ENCODE measurements at regions not wholly inside any gene's neighbourhood (a gene's known extent, or its start where the extent isn't known, plus 50 kb on each side); places are given as distances from the start of the nearest gene placed in this dataset.

DNA sequence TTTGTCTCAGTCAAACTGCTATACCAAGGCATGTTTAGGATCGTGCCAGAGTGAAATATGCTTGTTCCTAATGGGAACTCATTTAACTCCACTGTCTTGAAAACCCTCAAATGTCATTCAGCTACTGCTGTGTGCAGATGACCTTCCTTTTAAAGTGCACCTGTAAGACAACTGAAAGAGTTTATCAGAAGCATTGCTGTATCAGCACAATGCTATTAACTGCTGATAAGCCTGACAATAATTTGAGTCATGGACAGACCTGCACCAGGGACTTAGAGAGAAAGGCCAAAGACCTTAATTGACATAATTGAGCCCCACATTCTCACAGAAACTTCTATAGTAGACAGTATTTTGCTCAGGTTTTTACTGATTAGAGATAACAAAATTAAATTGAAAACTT lies 557.9 kb downstream of the DIPK2A start:
- Histone ChIP-seq H3K4me3 (ENCODE audit: low read depth, low read length) (no peak overlapping the region), H3K36me3 (ENCODE audit: control insufficient read depth, insufficient read depth, low read length) (no peaks in the 10 kb centered on the region), H3K27me3 (ENCODE audit: control insufficient read depth, insufficient read depth, low read length) (no peaks in the 10 kb centered on the region)
- DNase-seq (ENCODE audit: low read depth), result no peak
- TF ChIP-seq, protein P1, sequence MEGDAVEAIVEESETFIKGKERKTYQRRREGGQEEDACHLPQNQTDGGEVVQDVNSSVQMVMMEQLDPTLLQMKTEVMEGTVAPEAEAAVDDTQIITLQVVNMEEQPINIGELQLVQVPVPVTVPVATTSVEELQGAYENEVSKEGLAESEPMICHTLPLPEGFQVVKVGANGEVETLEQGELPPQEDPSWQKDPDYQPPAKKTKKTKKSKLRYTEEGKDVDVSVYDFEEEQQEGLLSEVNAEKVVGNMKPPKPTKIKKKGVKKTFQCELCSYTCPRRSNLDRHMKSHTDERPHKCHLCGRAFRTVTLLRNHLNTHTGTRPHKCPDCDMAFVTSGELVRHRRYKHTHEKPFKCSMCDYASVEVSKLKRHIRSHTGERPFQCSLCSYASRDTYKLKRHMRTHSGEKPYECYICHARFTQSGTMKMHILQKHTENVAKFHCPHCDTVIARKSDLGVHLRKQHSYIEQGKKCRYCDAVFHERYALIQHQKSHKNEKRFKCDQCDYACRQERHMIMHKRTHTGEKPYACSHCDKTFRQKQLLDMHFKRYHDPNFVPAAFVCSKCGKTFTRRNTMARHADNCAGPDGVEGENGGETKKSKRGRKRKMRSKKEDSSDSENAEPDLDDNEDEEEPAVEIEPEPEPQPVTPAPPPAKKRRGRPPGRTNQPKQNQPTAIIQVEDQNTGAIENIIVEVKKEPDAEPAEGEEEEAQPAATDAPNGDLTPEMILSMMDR (IDR thresholded peaks at IDR 0.05; ENCODE audit: insufficient read depth, low read length, severe bottlenecking), result no peak
- no peak for FAIRE-seq

DNA sequence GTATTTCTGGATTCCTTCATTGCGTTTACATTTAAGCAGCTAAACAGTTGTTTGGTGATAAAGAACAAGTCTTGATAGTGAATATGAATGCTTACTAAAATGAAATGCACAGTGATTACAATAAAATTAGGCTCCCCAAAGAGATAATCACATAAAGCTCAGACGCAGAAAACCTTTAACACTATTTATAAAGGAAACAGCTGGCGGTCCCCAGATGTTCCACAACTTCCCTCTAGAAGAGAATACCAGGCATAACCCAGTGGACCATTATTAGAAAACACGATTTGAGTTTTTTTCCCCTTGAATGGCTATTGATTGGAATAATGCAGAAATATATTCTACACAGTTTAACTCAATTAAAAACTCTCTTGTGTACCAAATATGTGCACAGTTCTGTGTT lies 573.2 kb downstream of the DIPK2A start:
- TF ChIP-seq, protein P1 (IDR thresholded peaks at IDR 0.05; ENCODE audit: insufficient read depth, low read length, severe bottlenecking), result no peak
- no peaks in the 10 kb centered on the region for H3K27me3 ChIP-seq (ENCODE audit: control insufficient read depth, insufficient read depth, low read length)
- FAIRE-seq, result no peak
- no peak overlapping the region for H3K4me3 ChIP-seq (ENCODE audit: low read depth, low read length)
- DNase-seq (ENCODE audit: low read depth), result no peak
- no peaks in the 10 kb centered on the region for H3K36me3 ChIP-seq (ENCODE audit: control insufficient read depth, insufficient read depth, low read length)

DNA sequence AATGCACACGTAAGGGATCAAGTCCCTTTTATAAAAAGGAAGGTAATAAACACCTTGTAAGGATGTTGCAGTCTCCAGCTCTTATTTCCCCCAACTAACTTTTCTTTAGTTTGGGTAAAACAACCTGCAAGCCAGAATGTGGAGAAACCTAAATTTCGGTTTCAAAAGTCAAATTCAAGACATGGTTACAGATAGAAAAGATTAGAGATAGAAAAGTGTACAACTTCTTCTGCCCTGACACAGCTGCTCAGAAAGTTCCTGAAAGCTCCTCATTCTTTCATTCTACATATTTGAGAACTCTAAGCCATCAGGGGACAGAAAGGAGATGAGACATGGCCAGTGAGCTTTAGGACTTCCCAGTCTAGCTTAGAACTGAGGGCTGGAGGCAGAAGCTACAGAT lies 574.9 kb downstream of the DIPK2A start:
- DNase-seq (ENCODE audit: low read depth) (no peak), FAIRE-seq (no peak)
- Histone ChIP-seq H3K4me3 (ENCODE audit: low read depth, low read length) (no peak overlapping the region), H3K36me3 (ENCODE audit: control insufficient read depth, insufficient read depth, low read length) (no peaks in the 10 kb centered on the region), H3K27me3 (ENCODE audit: control insufficient read depth, insufficient read depth, low read length) (no peaks in the 10 kb centered on the region)
- TF ChIP-seq, protein P1 (IDR thresholded peaks at IDR 0.05; ENCODE audit: insufficient read depth, low read length, severe bottlenecking), result no peak

DNA sequence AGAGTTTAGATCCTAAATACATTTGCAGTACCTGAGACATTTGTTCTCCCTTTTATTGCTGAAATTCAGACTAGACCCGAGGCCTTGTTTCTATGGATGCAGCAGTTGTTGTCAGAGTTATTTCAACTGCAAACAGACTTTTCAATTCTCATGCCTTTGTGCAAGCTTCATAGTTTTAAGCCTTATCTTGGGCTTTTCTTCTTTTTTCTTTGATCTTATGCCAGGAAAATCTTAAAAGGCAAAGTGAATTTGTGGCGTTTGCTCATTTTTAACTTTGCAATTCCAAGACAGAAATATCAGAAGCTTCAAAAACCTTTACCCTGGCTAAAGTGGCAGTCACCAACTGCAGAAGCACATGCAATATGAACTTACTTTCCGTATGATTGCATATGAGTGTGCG lies 576.7 kb downstream of the DIPK2A start:
- TF ChIP-seq, protein P1 (IDR thresholded peaks at IDR 0.05; ENCODE audit: insufficient read depth, low read length, severe bottlenecking), result no peak
- H3K27me3 ChIP-seq (ENCODE audit: control insufficient read depth, insufficient read depth, low read length), result no peaks in the 10 kb centered on the region
- no peak overlapping the region for H3K4me3 ChIP-seq (ENCODE audit: low read depth, low read length)
- no peak for FAIRE-seq
- H3K36me3 ChIP-seq (ENCODE audit: control insufficient read depth, insufficient read depth, low read length), result no peaks in the 10 kb centered on the region
- DNase-seq (ENCODE audit: low read depth), result no peak

DNA sequence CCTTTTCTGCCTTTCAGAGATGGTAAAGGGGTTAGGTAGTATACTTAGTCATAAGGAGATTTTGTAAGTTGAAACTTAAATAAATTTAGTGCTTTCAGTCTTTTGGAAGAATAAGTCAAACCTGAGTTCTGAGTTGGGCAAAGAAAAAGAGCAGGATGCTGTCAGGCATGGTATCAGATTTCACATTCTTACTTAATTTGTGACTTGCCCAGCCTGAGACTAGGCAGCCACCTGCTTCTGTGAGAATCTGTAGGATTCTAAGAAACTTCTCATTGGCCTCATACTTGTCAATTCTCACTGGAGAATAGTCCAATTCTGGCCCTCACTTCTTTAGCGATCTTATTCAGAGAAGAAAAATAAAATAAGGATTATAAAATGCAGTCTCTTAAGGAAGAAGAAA lies 577.5 kb downstream of the DIPK2A start:
- Histone ChIP-seq H3K27me3 (ENCODE audit: control insufficient read depth, insufficient read depth, low read length) (no peaks in the 10 kb centered on the region), H3K36me3 (ENCODE audit: control insufficient read depth, insufficient read depth, low read length) (no peaks in the 10 kb centered on the region), H3K4me3 (ENCODE audit: low read depth, low read length) (no peak overlapping the region)
- TF ChIP-seq, protein P1 (IDR thresholded peaks at IDR 0.05; ENCODE audit: insufficient read depth, low read length, severe bottlenecking), result no peak
- DNase-seq (ENCODE audit: low read depth) (no peak), FAIRE-seq (no peak)

DNA sequence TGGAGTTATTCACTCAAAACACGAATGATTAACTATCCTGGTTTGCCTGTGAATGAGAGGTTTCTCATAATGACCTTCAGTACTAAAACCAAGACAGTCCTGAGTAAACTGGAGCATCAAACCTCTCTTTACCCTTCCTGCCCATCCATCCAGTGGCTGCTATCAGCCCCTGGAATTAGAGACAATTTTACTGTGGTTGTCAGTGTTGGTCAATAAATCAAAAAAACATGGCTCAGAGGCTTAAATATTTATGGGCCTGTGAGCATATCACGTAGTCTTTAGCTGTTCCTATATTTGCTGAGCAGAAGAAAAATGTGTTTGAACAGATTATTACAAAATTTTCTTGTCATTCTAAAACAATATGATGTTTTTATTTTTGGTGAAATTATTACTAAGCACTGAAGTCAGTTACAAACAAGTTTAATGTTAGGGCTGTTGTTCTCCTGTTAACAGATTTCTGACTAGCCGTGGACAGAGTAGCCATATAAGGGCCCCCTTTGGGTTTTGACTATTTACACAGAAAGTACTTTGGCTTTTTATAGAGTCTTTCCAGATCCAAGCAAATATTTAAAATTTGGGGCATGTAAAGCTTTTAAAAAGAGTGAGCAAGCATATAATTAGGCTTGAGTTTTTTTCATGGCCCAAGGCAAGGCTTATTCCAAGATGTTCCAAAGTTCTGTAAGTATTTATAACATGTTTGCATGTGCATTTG lies 580.9 kb downstream of the DIPK2A start:
- TF ChIP-seq, protein P1 (IDR thresholded peaks at IDR 0.05; ENCODE audit: insufficient read depth, low read length, severe bottlenecking), result no peak
- Histone ChIP-seq H3K4me3 (ENCODE audit: low read depth, low read length) (no peak overlapping the region), H3K27me3 (ENCODE audit: control insufficient read depth, insufficient read depth, low read length) (no peaks in the 10 kb centered on the region), H3K36me3 (ENCODE audit: control insufficient read depth, insufficient read depth, low read length) (no peaks in the 10 kb centered on the region)
- FAIRE-seq (no peak), DNase-seq (ENCODE audit: low read depth) (no peak)
